ENCODE measurements at regions not wholly inside any gene's neighbourhood (a gene's known extent, or its start where the extent isn't known, plus 50 kb on each side); places are given as distances from the start of the nearest gene placed in this dataset.

DNA sequence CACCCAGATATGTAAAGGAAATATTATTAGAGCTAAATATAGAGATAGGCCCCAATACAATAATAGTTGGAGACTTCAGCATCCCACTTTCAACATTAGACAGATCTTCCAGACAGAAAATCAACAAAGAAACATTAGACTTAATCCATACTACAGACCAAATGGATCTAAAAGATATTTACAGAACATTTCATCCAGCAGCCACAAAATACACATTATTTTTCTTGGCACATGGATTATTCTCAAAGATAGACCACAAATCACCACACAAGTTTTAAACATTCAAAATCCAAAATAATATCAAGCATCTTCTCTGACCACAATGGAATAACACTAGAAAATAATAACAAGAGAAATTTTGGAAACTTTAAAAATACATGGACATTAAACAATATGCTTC is 1159.1 kb upstream of the CITED2 start:
- H3K27me3 Mint-ChIP-seq (ENCODE audit: insufficient read depth, low read depth), result no peaks in the 10 kb centered on the region
- peaks cover 15% of the 10 kb centered on the region for H3K4me1 Mint-ChIP-seq
- no peaks in the 10 kb centered on the region for H3K36me3 ChIP-seq
- H3K9ac ChIP-seq, result no peak overlapping the region
- H3K79me2 ChIP-seq (ENCODE audit: low read depth), result no peaks in the 10 kb centered on the region
- H3K27ac Mint-ChIP-seq, result no peak overlapping the region
- no peak overlapping the region for H3K4me3 Mint-ChIP-seq
- peaks cover 14% of the 10 kb centered on the region for H3K4me1 ChIP-seq
- peaks cover 17% of the 10 kb centered on the region for H3K36me3 Mint-ChIP-seq
- no peak overlapping the region for H3K4me3 ChIP-seq
- no peaks in the 10 kb centered on the region for H3K9me3 ChIP-seq (ENCODE audit: low read depth)
- H2AFZ ChIP-seq (replicated peaks), result no peak overlapping the region
- no peaks in the 10 kb centered on the region for H4K20me1 ChIP-seq (ENCODE audit: low read depth)
- H3K27me3 ChIP-seq, result no peaks in the 10 kb centered on the region
- DNase-seq (ENCODE audit: low spot score), result no peak
- H3F3A ChIP-seq (ENCODE audit: low read depth), result peaks cover 3% of the 10 kb centered on the region
- peaks cover 36% of the 10 kb centered on the region for H3K9me3 Mint-ChIP-seq
- no peak overlapping the region for H3K27ac ChIP-seq
- TF ChIP-seq EZH2phosphoT487 (IDR thresholded peaks at IDR 0.05) (no peak), EZH2 (IDR thresholded peaks at IDR 0.05) (no peak), CTCF (IDR thresholded peaks at IDR 0.05) (no peak)
- no peak overlapping the region for H3K4me2 ChIP-seq

- Histone ChIP-seq H3K27me3 (no peaks in the 10 kb centered on the region), H2AFZ (replicated peaks) (no peak overlapping the region), H3K79me2 (ENCODE audit: low read depth) (no peaks in the 10 kb centered on the region), H3K4me3 (no peak overlapping the region), H3F3A (ENCODE audit: low read depth) (no peaks in the 10 kb centered on the region), H3K4me1 (no peaks in the 10 kb centered on the region), H3K4me2 (no peak overlapping the region), H3K9ac (no peak overlapping the region), H4K20me1 (ENCODE audit: low read depth) (no peaks in the 10 kb centered on the region), H3K9me3 (ENCODE audit: low read depth) (no peaks in the 10 kb centered on the region), H3K27ac (no peak overlapping the region), H3K36me3 (no peaks in the 10 kb centered on the region)
- H3K27ac Mint-ChIP-seq, result no peak overlapping the region
- H3K27me3 Mint-ChIP-seq (ENCODE audit: insufficient read depth, low read depth), result no peaks in the 10 kb centered on the region
- no peaks in the 10 kb centered on the region for H3K36me3 Mint-ChIP-seq
- TF ChIP-seq EZH2phosphoT487 (IDR thresholded peaks at IDR 0.05), result no peak
- no peak for DNase-seq (ENCODE audit: low spot score)
- no peaks in the 10 kb centered on the region for H3K9me3 Mint-ChIP-seq
- no peaks in the 10 kb centered on the region for H3K4me1 Mint-ChIP-seq
- H3K4me3 Mint-ChIP-seq, result no peak overlapping the region
These were observed 1130.3 kb upstream of the CITED2 start for GRCh38 chr6:140504776-140505175.

DNA sequence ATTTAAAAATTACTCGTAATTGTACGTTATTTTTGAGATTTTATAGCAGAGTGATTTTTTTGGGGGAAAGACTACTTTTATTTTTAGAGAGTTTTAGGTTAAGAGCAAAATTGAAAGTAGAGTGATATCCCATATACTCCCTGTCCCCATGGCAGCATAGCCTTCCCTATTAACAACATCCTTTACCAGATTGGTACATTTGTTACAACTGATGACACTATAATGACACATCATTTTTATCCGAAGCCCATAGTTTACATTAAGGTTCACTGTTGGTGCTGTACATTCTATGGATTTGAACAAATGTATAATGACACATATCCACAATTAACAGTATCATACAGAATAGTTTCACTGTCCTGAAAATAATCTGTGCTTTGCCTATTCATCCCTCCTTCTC is 1126.4 kb upstream of the CITED2 start:
- H4K20me1 ChIP-seq (ENCODE audit: low read depth), result no peaks in the 10 kb centered on the region
- no peak for DNase-seq (ENCODE audit: low spot score)
- no peak overlapping the region for H3K9ac ChIP-seq
- Mint-ChIP-seq H3K27me3 (ENCODE audit: insufficient read depth, low read depth) (no peaks in the 10 kb centered on the region), H3K4me1 (no peaks in the 10 kb centered on the region), H3K4me3 (no peak overlapping the region), H3K9me3 (no peaks in the 10 kb centered on the region), H3K36me3 (no peaks in the 10 kb centered on the region), H3K27ac (no peak overlapping the region)
- H2AFZ ChIP-seq (replicated peaks), result no peak overlapping the region
- H3K4me2 ChIP-seq, result no peak overlapping the region
- H3K27me3 ChIP-seq, result no peaks in the 10 kb centered on the region
- H3K4me3 ChIP-seq, result no peak overlapping the region
- no peaks in the 10 kb centered on the region for H3K79me2 ChIP-seq (ENCODE audit: low read depth)
- H3K9me3 ChIP-seq (ENCODE audit: low read depth), result no peaks in the 10 kb centered on the region
- H3K27ac ChIP-seq, result no peak overlapping the region
- no peaks in the 10 kb centered on the region for H3K4me1 ChIP-seq
- no peaks in the 10 kb centered on the region for H3F3A ChIP-seq (ENCODE audit: low read depth)
- no peaks in the 10 kb centered on the region for H3K36me3 ChIP-seq
- TF ChIP-seq EZH2phosphoT487 (IDR thresholded peaks at IDR 0.05), result no peak
- TF ChIP-seq CTCF (IDR thresholded peaks at IDR 0.05), result no peak
- no peak for TF ChIP-seq EZH2 (IDR thresholded peaks at IDR 0.05)

DNA sequence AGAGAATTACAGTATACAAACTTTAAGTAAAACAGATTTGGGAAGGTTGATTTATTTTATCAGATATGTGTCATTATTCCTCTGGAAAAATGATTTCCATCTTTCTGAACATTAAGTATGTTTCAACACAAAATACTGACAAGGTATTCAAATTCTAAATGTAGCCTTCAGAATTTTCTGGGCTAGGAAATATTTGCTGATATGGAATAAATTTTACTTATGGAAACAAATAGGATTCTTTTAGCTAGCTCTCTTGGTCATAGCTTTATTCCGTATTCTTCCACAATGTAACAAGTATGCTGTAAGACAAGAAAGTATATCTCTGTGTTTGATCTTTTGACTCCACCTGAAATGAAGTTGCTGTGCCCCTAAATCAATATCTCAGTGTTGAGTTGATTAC is 1125.2 kb upstream of the CITED2 start:
- no peak overlapping the region for H3K4me3 ChIP-seq
- no peaks in the 10 kb centered on the region for H3K36me3 ChIP-seq
- no peaks in the 10 kb centered on the region for H3K4me1 Mint-ChIP-seq
- H3K27ac ChIP-seq, result no peak overlapping the region
- no peak for DNase-seq (ENCODE audit: low spot score)
- no peaks in the 10 kb centered on the region for H3K27me3 Mint-ChIP-seq (ENCODE audit: insufficient read depth, low read depth)
- no peak for TF ChIP-seq EZH2phosphoT487 (IDR thresholded peaks at IDR 0.05)
- TF ChIP-seq EZH2 (IDR thresholded peaks at IDR 0.05), result no peak
- no peak for TF ChIP-seq CTCF (IDR thresholded peaks at IDR 0.05)
- no peaks in the 10 kb centered on the region for H4K20me1 ChIP-seq (ENCODE audit: low read depth)
- no peak overlapping the region for H3K27ac Mint-ChIP-seq
- no peaks in the 10 kb centered on the region for H3K4me1 ChIP-seq
- no peaks in the 10 kb centered on the region for H3K9me3 ChIP-seq (ENCODE audit: low read depth)
- no peaks in the 10 kb centered on the region for H3K79me2 ChIP-seq (ENCODE audit: low read depth)
- H3K9me3 Mint-ChIP-seq, result peaks cover under 1% of the 10 kb centered on the region
- no peak overlapping the region for H3K4me2 ChIP-seq
- no peaks in the 10 kb centered on the region for H3K27me3 ChIP-seq
- no peak overlapping the region for H3K4me3 Mint-ChIP-seq
- no peaks in the 10 kb centered on the region for H3K36me3 Mint-ChIP-seq
- H3K9ac ChIP-seq, result no peak overlapping the region
- no peaks in the 10 kb centered on the region for H3F3A ChIP-seq (ENCODE audit: low read depth)
- H2AFZ ChIP-seq (replicated peaks), result peak overlapping the region; percentile 26
